ENCODE measurements at regions not wholly inside any gene's neighbourhood (a gene's known extent, or its start where the extent isn't known, plus 50 kb on each side); places are given as distances from the start of the nearest gene placed in this dataset.

- TF ChIP-seq CTCF (IDR thresholded peaks at IDR 0.05) (no peak), POLR2A (IDR thresholded peaks at IDR 0.05) (no peak)
These were observed 319.3 kb downstream of the DYSF start for GRCh38 chr2:71772510-71773172.
